OCI-LY3 (cell line): ENCODE measurements at regions not wholly inside any gene's neighbourhood (a gene's known extent, or its start where the extent isn't known, plus 50 kb on each side); places are given as distances from the start of the nearest gene placed in this dataset.

Source experiments
- EZH2phosphoT487 ChIP-seq: fragments of 200-600 bp; shearing (Covaris generic); IDR thresholded peaks from 2 replicates; pipeline ENCODE4 v1.6.1; 2018; ENCODE audit warnings: antibody characterized with exemption, mixed run types, low read depth
- TF ChIP-seq, protein P1 (sequence below): fragments of 200-600, 300-600 bp; sonication (generic); IDR thresholded peaks from 2 replicates; pipeline ENCODE4 v1.5.1; 2014; ENCODE audit warnings: antibody characterized with exemption, low read length, low read depth

DNA sequence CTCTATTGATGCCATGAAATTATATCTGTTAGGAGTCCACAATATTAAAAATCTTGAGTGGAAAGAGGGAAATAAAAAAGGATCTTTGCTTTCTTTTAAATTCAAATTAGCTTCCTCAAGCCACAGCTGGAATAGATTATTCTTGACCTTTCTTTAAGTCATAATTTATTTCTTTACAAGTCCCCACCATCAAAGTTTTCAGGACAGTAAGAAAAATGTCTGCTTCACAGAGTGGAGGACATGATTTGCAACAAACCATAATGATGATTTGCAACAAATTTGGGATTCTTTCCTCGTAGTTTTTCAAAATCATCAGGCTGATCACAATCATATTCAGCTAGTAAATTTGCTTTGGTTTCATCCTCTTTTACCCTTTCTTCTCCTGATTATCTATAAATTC is 301.8 kb upstream of the NRIP1 start:
- TF ChIP-seq, protein P1, sequence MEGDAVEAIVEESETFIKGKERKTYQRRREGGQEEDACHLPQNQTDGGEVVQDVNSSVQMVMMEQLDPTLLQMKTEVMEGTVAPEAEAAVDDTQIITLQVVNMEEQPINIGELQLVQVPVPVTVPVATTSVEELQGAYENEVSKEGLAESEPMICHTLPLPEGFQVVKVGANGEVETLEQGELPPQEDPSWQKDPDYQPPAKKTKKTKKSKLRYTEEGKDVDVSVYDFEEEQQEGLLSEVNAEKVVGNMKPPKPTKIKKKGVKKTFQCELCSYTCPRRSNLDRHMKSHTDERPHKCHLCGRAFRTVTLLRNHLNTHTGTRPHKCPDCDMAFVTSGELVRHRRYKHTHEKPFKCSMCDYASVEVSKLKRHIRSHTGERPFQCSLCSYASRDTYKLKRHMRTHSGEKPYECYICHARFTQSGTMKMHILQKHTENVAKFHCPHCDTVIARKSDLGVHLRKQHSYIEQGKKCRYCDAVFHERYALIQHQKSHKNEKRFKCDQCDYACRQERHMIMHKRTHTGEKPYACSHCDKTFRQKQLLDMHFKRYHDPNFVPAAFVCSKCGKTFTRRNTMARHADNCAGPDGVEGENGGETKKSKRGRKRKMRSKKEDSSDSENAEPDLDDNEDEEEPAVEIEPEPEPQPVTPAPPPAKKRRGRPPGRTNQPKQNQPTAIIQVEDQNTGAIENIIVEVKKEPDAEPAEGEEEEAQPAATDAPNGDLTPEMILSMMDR, result no peak
- TF ChIP-seq EZH2phosphoT487, result no peak
